Ecto neural progenitor cell (in vitro differentiated cells): ENCODE measurements at regions not wholly inside any gene's neighbourhood (a gene's known extent, or its start where the extent isn't known, plus 50 kb on each side); places are given as distances from the start of the nearest gene placed in this dataset.

Experiments used
- DNase-seq: peaks from one replicate; pipeline ENCODE4 v3.0.0-alpha.2; 2018; ENCODE audit warnings: low spot score

- no peak for DNase-seq
These were observed 669.0 kb downstream of the ACTL7B start for GRCh38 chr9:108186642-108187395.

- DNase-seq, result no peak
These were observed 670.2 kb downstream of the ACTL7B start for GRCh38 chr9:108185613-108186012.

GRCh38 chr9:108184941-108185340 is 670.8 kb downstream of the ACTL7B start:
- DNase-seq, result no peak

- no peak for DNase-seq
These were observed 671.8 kb downstream of the ACTL7B start for GRCh38 chr9:108184009-108184408.

GRCh38 chr9:108182950-108183381 is 672.8 kb downstream of the ACTL7B start:
- DNase-seq, result no peak

GRCh38 chr9:108182270-108182669 is 673.5 kb downstream of the ACTL7B start:
- no peak for DNase-seq

GRCh38 chr9:108181441-108181840 is 674.3 kb downstream of the ACTL7B start:
- no peak for DNase-seq

GRCh38 chr9:108180541-108180940 is 675.2 kb downstream of the ACTL7B start:
- DNase-seq, result no peak

- no peak for DNase-seq
These were observed 677.5 kb downstream of the ACTL7B start for GRCh38 chr9:108178318-108178717.

GRCh38 chr9:108168236-108168850 is 678.8 kb upstream of the KLF4 start:
- DNase-seq, result no peak

GRCh38 chr9:108167136-108167900 is 677.7 kb upstream of the KLF4 start:
- DNase-seq, result no peak

- no peak for DNase-seq
These were observed 677.0 kb upstream of the KLF4 start for GRCh38 chr9:108166519-108166918.

- no peak for DNase-seq
These were observed 673.9 kb upstream of the KLF4 start for GRCh38 chr9:108163321-108164005.

GRCh38 chr9:108162664-108163063 is 673.1 kb upstream of the KLF4 start:
- DNase-seq, result no peak

- DNase-seq, result no peak
These were observed 671.9 kb upstream of the KLF4 start for GRCh38 chr9:108161503-108161902.

- DNase-seq, result no peak
These were observed 671.3 kb upstream of the KLF4 start for GRCh38 chr9:108160706-108161355.

- DNase-seq, result no peak
These were observed 670.5 kb upstream of the KLF4 start for GRCh38 chr9:108160039-108160438.

- DNase-seq, result no peak
These were observed 668.8 kb upstream of the KLF4 start for GRCh38 chr9:108158236-108158995.

GRCh38 chr9:108156270-108156998 is 666.9 kb upstream of the KLF4 start:
- no peak for DNase-seq

GRCh38 chr9:108153416-108153815 is 663.8 kb upstream of the KLF4 start:
- DNase-seq, result no peak
